SK-N-MC (cell line): ENCODE measurements at regions not wholly inside any gene's neighbourhood (a gene's known extent, or its start where the extent isn't known, plus 50 kb on each side); places are given as distances from the start of the nearest gene placed in this dataset.

ENCODE experiments used
- EZH2 ChIP-seq: fragments of 200-600 bp; sonication (generic); IDR thresholded peaks from one replicate; pipeline ENCODE4 v1.6.1; 2017; ENCODE audit warnings: antibody characterized with exemption
- FOXP2 ChIP-seq: optimal IDR thresholded peaks from 2 replicates; pipeline ENCODE3; 2011; ENCODE audit warnings: mild to moderate bottlenecking, moderate library complexity; ENCODE audit not compliant: insufficient read depth; ENCODE audit errors: extremely low read length, control extremely low read depth
- POLR2AphosphoS5 ChIP-seq: IDR thresholded peaks from 2 replicates; pipeline ENCODE4 v1.6.1; 2012; ENCODE audit warnings: mild to moderate bottlenecking, low read depth, low read length, borderline replicate concordance

DNA sequence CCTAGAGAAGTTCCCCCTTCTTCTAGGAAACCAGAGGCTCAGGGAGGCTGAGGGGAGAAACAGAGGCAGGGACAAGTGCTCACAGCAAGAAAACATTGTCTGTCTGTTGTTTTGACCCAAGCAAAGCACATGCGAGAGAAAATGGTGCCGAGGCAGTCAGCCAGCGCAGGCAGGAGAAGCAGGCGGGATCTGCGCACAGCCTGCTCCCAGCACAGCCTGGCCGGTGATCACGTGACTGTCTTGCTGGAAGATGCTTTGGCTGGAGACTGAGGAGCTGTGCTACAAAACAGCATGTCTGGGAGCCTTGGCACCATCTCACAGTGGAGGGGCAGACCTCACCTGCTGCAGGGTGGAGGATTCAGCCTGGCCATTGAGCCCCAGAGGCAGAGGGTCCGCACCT is 93.7 kb upstream of the MYCN start:
- no peak for TF ChIP-seq POLR2AphosphoS5
- TF ChIP-seq EZH2, result no peak
- no peak for TF ChIP-seq FOXP2
